Fibroblast of lung (primary cell): ENCODE measurements at regions not wholly inside any gene's neighbourhood (a gene's known extent, or its start where the extent isn't known, plus 50 kb on each side); places are given as distances from the start of the nearest gene placed in this dataset.

Experiments used
- CTCF ChIP-seq, 2 donors: IDR thresholded peaks in 1 of 2; conservative IDR thresholded peaks in 1 of 2; 1 replicate in 1 of 2; 2 replicates in 1 of 2; pipeline ENCODE4 v1.5.1; 2011 to 2012; ENCODE audit warnings: low read length in 2 of 2, control low read depth in 1 of 2, inconsistent platforms in 1 of 2, low read depth in 1 of 2, mild to moderate bottlenecking in 1 of 2
- EZH2 ChIP-seq: IDR thresholded peaks from 2 replicates; pipeline ENCODE4 v1.5.1; 2012; ENCODE audit warnings: low read length, control low read depth, mild to moderate bottlenecking; ENCODE audit errors: missing control alignments

GRCh38 chr22:49395617-49396016, 432.1 kb downstream of the BRD1 start:
- no peak for TF ChIP-seq CTCF (conservative IDR thresholded peaks at IDR 0.05 in 1 of 2, IDR thresholded peaks at IDR 0.05 in 1 of 2; ENCODE audit: low read depth in 1 of 2, low read length in 2 of 2)
- no peak for TF ChIP-seq EZH2
